ENCODE measurements at regions not wholly inside any gene's neighbourhood (a gene's known extent, or its start where the extent isn't known, plus 50 kb on each side); places are given as distances from the start of the nearest gene placed in this dataset.
"Not testable (repeated sequence)": the region's sequence is repeated elsewhere in the genome, so short reads cannot be mapped to it uniquely, and the experiment has no call there.

GRCh38 chr4:179596621-179597020 is 2154.4 kb upstream of the AGA start:
- no peak for DNase-seq (ENCODE audit: low spot score)
- intact Hi-C loops (cut with DNase I), result no loop called here

GRCh38 chr4:179597301-179597700 is 2155.1 kb upstream of the AGA start:
- intact Hi-C loops (cut with DNase I), result no loop called here
- no peak for DNase-seq (ENCODE audit: low spot score)

- intact Hi-C loops (cut with DNase I), result no loop called here
- no peak for DNase-seq (ENCODE audit: low spot score)
These were observed 2159.4 kb upstream of the AGA start for GRCh38 chr4:179601671-179602070.

GRCh38 chr4:179605196-179605595 is 2163.0 kb upstream of the AGA start:
- no peak for DNase-seq (ENCODE audit: low spot score)
- intact Hi-C loops (cut with DNase I), result no loop called here

GRCh38 chr4:179607003-179607402 is 2164.8 kb upstream of the AGA start:
- no peak for DNase-seq (ENCODE audit: low spot score)
- intact Hi-C loops (cut with DNase I), result no loop called here

GRCh38 chr4:179615704-179616103 is 2173.5 kb upstream of the AGA start:
- DNase-seq (ENCODE audit: low spot score), result no peak
- intact Hi-C loops (cut with DNase I), result no loop called here

GRCh38 chr4:179618966-179619365 is 2176.7 kb upstream of the AGA start:
- DNase-seq (ENCODE audit: low spot score), result no peak
- intact Hi-C loops (cut with DNase I), result no loop called here

- DNase-seq (ENCODE audit: low spot score), result no peak
- intact Hi-C loops (cut with DNase I), result no loop called here
These were observed 2182.5 kb upstream of the AGA start for GRCh38 chr4:179624768-179625181.

GRCh38 chr4:179625406-179625805 is 2183.2 kb upstream of the AGA start:
- intact Hi-C loops (cut with DNase I), result no loop called here

GRCh38 chr4:179626687-179627086 is 2184.4 kb upstream of the AGA start:
- intact Hi-C loops (cut with DNase I), result no loop called here
- DNase-seq (ENCODE audit: low spot score), result no peak

More at GRCh38 chr4:179625406-179625805, 2183.2 kb upstream of the AGA start:
- DNase-seq (ENCODE audit: low spot score), result no peak

- intact Hi-C loops (cut with DNase I), result no loop called here
These were observed 2189.1 kb upstream of the AGA start for GRCh38 chr4:179631321-179631720.

GRCh38 chr4:179634862-179635261 is 2192.6 kb upstream of the AGA start:
- no peak for DNase-seq (ENCODE audit: low spot score)
- intact Hi-C loops (cut with DNase I), result no loop called here

More at GRCh38 chr4:179631321-179631720, 2189.1 kb upstream of the AGA start:
- DNase-seq (ENCODE audit: low spot score), result no peak

- DNase-seq (ENCODE audit: low spot score), result no peak
- intact Hi-C loops (cut with DNase I), result no loop called here
These were observed 2220.3 kb upstream of the AGA start for GRCh38 chr4:179662522-179662921.

GRCh38 chr4:179663641-179664429 is 2221.6 kb upstream of the AGA start:
- DNase-seq (ENCODE audit: low spot score), result no peak
- intact Hi-C loops (cut with DNase I), result no loop called here

GRCh38 chr4:179664430-179665027 is 2222.3 kb upstream of the AGA start:
- intact Hi-C loops (cut with DNase I), result no loop called here
- peak; percentile 37 for DNase-seq (ENCODE audit: low spot score)

- intact Hi-C loops (cut with DNase I), result no loop called here
- no peak for DNase-seq (ENCODE audit: low spot score)
These were observed 2224.0 kb upstream of the AGA start for GRCh38 chr4:179666226-179666625.

- DNase-seq (ENCODE audit: low spot score), result no peak
- intact Hi-C loops (cut with DNase I), result no loop called here
These were observed 2229.4 kb upstream of the AGA start for GRCh38 chr4:179671609-179672008.

GRCh38 chr4:179678093-179678814 is 2236.0 kb upstream of the AGA start:
- no peak for DNase-seq (ENCODE audit: low spot score)
- intact Hi-C loops (cut with DNase I), result no loop called here

- DNase-seq (ENCODE audit: low spot score); intact Hi-C loops (cut with DNase I): not testable (repeated sequence)
These were observed 2241.4 kb upstream of the AGA start for GRCh38 chr4:179683661-179684060.

- no peak for DNase-seq (ENCODE audit: low spot score)
- intact Hi-C loops (cut with DNase I), result no loop called here
These were observed 2250.0 kb upstream of the AGA start for GRCh38 chr4:179692222-179692621.

Measured in posterior vena cava (tissue), 2 donors.